ENCODE measurements at regions not wholly inside any gene's neighbourhood (a gene's known extent, or its start where the extent isn't known, plus 50 kb on each side); places are given as distances from the start of the nearest gene placed in this dataset.

DNA sequence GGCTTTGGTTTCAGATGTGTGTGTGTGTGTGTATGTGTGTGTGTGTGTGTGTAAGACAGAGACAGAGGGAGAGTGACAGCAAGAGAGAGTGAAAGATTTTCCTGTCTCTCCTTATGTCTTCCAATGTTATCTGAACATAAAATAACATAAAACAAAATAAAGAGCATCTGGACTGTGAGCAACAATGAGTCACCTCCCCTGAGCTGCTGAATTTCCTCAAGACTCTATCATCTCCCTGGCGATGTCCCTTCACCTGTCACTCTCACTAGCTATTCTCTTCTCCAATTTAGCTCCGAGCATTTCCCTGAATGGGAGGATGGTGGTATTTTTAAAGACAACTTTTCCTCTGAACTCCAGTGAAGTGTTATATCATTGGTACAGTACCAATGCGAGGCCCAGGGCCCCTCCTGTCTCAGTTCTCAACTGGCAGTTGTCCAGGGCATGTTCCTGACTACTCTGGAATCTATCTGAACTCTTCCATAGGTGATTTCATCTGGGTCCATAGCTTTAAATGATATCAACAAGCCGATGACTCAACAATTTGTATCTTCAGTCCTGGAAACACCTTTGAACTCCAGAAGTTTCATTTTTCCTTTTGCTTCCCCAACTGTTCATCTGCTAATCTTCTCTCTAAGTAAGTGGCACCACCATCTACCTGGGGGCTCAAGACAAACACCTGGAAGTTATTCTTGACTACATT is 195.0 kb upstream of the CLNK start:
- WGBS, 2 donors, result 68 to 78% methylated on average over 4 of the region's 4 CpGs
- intact Hi-C loops (cut with DNase I; ENCODE audit: low total_unique reads), result no loop called here
- no peak for TF ChIP-seq POLR2A (IDR thresholded peaks at IDR 0.05)
- TF ChIP-seq, protein P1, sequence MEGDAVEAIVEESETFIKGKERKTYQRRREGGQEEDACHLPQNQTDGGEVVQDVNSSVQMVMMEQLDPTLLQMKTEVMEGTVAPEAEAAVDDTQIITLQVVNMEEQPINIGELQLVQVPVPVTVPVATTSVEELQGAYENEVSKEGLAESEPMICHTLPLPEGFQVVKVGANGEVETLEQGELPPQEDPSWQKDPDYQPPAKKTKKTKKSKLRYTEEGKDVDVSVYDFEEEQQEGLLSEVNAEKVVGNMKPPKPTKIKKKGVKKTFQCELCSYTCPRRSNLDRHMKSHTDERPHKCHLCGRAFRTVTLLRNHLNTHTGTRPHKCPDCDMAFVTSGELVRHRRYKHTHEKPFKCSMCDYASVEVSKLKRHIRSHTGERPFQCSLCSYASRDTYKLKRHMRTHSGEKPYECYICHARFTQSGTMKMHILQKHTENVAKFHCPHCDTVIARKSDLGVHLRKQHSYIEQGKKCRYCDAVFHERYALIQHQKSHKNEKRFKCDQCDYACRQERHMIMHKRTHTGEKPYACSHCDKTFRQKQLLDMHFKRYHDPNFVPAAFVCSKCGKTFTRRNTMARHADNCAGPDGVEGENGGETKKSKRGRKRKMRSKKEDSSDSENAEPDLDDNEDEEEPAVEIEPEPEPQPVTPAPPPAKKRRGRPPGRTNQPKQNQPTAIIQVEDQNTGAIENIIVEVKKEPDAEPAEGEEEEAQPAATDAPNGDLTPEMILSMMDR (IDR thresholded peaks at IDR 0.05), result no peak

DNA sequence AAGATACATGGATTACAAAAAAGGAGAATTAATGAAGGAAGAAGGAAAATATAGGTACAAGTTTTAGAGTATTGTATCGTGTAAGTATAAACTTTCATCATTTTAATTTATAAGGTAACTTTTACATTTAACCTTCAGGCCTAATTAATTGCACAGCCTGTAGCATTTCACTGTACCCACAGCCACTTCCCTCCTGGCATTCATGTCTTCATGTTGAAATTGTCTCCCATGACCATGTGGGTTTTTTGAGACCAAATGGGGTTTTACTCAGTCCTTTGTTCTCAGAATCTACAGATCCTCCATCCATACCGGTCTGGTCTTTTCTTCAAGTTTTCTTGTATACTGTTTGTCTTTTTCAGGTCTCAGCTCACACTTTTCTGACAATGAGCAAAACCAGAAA is 194.3 kb upstream of the CLNK start:
- TF ChIP-seq POLR2A (IDR thresholded peaks at IDR 0.05), result no peak
- TF ChIP-seq, protein P1 (IDR thresholded peaks at IDR 0.05), result no peak
- 90 to 93% methylated on average over 2 of the region's 2 CpGs for WGBS, 2 donors
- DNase-seq (ENCODE audit: low spot score in 2 of 2), result no peak
- no peak overlapping the region for H3K4me3 ChIP-seq (ENCODE audit: low read depth, poor library complexity, severe bottlenecking)
- intact Hi-C loops (cut with DNase I; ENCODE audit: low total_unique reads), result no loop called here

More for the DNA sequence above, 195.0 kb upstream of the CLNK start:
- no peak overlapping the region for H3K4me3 ChIP-seq (ENCODE audit: low read depth, poor library complexity, severe bottlenecking)
- no peak for DNase-seq (ENCODE audit: low spot score in 2 of 2)

DNA sequence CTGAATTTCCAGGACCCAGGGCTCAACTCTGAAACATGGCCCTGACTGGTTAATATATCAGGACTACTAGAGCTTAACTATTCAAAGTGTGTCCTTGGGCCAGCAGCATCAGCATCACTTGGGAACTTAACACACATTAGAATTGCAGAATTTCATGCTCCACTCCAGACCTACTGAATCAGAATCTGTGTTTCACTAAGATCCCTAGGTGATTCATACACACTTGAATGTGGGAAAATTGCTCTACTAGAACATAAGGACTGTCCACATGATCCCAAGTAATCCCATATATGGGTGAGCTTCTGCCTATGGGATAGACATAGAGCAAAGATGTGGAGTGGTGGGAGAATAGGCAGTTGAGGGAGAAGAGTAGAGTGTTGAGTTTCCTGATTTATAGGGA is 192.5 kb upstream of the CLNK start:
- no peak for TF ChIP-seq POLR2A (IDR thresholded peaks at IDR 0.05)
- TF ChIP-seq, protein P1 (IDR thresholded peaks at IDR 0.05), result no peak
- no peak overlapping the region for H3K4me3 ChIP-seq (ENCODE audit: low read depth, poor library complexity, severe bottlenecking)
- intact Hi-C loops (cut with DNase I; ENCODE audit: low total_unique reads), result no loop called here
- DNase-seq (ENCODE audit: low spot score in 2 of 2), result no peak

DNA sequence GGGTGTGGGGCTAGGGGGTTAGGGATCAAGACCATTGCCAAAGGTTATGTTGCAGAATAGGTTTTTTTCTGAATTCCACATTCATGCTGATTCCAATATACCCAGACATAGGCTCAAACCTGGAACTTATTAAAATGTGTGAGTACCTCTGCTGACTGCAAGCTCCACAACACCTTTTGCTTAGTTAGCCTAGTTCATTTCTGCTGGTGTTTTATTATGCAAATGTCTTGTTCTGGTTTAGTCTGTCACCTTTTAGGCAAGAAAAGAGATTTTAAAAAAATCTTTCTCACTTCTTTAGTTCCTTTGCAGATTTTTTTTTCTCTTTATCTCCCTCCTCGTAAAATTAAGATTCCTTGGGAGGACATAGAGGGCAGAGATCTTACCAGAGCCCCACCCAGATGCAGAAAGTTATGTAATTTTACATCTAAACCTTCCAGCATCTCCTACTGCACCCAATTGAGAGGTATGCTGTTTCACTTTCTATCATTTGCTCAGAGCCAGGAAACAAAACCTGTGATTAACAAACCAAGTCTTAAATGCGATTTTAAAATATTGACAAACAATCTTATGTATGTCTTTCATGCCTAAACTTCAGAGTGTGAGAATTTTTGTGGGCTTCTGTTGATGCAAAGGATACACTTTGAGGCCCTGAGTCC is 190.7 kb upstream of the CLNK start:
- TF ChIP-seq POLR2A (IDR thresholded peaks at IDR 0.05), result no peak
- TF ChIP-seq, protein P1 (IDR thresholded peaks at IDR 0.05), result no peak
- 73 to 81% methylated on average over 2 of the region's 2 CpGs for WGBS, 2 donors
- intact Hi-C loops (cut with DNase I; ENCODE audit: low total_unique reads), result no loop called here
- H3K4me3 ChIP-seq (ENCODE audit: low read depth, poor library complexity, severe bottlenecking), result no peak overlapping the region
- no peak for DNase-seq (ENCODE audit: low spot score in 2 of 2)

DNA sequence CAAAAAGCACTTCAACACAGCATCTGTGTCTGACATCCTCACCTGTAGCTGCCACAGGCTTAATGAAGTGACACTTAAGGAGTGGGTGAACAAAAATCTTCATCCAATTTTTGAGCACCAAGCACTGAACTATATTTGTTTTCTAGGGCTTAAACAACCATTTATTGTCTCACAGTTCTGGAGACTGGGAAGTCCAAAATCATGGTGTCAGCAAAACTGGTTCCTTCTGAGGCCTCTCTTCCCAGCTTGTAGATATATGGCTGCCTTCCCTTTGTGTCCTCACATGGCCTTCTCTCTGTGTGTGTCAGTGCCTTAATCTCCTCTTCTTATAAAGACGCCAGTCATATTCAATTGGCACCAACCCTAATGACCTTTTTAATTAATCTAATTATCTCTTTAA is 189.2 kb upstream of the CLNK start:
- intact Hi-C loops (cut with DNase I; ENCODE audit: low total_unique reads), result no loop called here
- WGBS, 2 donors, result 80 to 81% methylated on average over 1 of the region's 1 CpG
- no peak for DNase-seq (ENCODE audit: low spot score in 2 of 2)
- TF ChIP-seq POLR2A (IDR thresholded peaks at IDR 0.05), result no peak
- TF ChIP-seq, protein P1 (IDR thresholded peaks at IDR 0.05), result no peak
- no peak overlapping the region for H3K4me3 ChIP-seq (ENCODE audit: low read depth, poor library complexity, severe bottlenecking)
